GM21619 (cell line): ENCODE measurements at regions not wholly inside any gene's neighbourhood (a gene's known extent, or its start where the extent isn't known, plus 50 kb on each side); places are given as distances from the start of the nearest gene placed in this dataset.
A peak's percentile ranks its signal among the peaks of the same experiment; 100 is the strongest.
"Not testable (repeated sequence)": the region's sequence is repeated elsewhere in the genome, so short reads cannot be mapped to it uniquely, and the experiment has no call there.

ENCODE experiments used
- ATAC-seq: cut with Tn5 transposase; IDR thresholded peaks from one replicate; pipeline ENCODE4 v1.9.1; 2021; ENCODE audit not compliant: unreplicated experiment

DNA sequence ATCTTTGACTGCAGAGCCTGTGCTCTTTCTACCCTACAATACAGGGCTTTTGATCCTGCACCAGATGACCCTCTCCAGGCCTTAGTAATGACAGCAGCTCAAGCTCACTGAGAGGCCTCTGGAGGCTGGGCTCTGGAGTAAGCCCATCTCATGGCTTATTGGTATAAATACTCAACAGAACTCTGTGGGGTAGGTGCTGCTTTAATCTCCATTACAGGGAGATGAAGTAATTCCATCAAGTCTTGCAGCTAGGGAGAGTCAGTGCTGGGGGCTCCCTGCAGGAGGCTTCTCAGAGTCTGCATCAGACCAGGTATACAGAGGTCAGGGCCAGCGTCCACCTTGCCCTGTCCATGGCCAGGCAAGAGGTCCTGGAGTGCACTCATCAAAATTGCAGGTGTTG, 89.2 kb upstream of the SLC6A11 start:
- ATAC-seq: no peak

DNA sequence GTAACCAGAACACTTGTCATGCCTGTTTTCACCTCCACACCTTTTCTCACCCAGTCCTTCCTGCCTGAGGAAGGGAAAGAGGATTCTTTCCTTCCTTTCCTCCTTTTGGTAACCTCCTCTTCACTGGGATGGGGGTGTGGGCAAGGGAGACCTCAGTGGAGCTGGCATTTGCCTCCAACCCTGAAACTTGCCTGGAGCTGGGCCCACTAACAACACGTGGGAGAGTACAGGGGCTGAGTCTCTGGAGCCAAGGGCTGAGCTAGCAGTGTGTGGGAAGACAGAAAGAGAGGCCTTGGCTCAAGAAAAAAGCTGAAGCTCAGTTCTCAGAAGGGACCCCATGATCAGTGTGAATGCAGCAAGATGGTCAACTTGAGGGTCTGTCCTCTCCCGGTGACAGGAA, 86.6 kb upstream of the SLC6A11 start:
- ATAC-seq: no peak

DNA sequence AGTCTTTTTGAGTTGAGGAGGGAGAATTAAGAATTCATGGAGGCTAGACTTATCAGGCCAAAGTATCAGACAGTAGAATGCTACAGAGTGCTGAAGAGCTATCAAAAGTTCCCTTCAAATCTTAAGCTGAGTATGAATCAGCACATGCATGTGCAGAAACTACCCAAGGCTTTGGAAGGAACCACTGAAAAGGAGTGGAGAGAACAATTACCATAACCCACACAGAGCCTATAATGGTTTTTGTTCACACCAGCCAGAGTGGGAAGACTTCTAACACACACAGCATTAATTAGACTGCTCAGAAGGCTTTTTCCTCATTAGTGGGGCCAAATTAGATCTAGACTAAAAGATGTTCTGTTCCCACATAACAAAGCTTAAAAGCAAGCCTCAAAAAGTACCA, 83.7 kb upstream of the SLC6A11 start:
- no peak for ATAC-seq

DNA sequence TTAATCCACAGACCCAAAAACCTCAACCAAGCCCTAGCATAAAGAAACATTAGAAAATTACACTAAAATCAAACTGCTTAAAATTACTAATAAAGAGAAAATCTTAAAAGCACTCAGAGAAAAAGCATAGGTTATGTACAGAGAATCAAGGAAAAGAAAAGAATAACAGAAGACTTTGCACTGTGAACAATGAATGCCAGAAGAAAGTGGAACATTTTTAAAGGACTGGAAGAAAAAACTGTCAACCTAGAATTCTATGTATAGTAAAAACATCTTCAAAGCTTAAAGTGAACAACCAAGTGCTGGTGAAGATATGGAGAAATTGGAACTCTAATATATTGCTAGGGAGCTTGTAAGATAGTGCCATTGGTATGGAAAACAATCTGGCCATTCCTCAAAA, 82.7 kb upstream of the SLC6A11 start:
- ATAC-seq: no peak

DNA sequence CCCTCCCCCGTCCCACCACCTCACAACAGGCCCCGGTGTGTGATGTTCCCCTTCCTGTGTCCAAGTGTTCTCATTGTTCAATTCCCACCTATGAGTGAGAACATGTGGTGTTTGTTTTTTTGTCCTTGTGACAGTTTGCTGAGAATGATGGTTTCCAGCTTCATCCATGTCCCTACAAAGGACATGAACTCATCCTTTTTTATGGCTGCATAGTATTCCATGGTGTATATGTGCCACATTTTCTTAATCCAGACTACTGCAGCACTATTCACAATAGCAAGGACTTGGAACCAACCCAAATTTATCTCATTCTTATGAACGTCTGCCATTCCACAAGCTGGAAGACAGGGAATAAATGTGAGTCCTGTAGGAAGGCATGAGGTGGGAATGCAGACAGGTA, 79.6 kb upstream of the SLC6A11 start:
- ATAC-seq: not testable (repeated sequence)

DNA sequence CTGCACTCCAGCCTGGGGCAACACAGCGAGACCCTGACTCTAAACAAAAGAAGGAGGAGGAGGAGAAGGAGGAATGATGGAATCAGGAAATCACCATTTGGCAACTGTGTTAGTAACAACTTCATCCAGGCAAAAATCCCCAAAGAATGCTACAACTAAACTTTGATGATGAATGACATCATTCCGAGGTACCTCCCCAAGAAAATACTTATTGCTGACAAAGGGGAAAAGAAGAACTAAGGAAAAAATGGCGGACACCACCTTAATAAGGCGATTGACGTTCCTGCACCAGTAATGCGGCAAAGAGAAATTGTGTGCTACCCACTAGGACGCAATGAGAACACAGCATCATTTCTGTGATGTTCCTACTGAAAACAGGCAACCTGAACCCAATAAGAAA, 78.2 kb upstream of the SLC6A11 start:
- ATAC-seq: no peak

DNA sequence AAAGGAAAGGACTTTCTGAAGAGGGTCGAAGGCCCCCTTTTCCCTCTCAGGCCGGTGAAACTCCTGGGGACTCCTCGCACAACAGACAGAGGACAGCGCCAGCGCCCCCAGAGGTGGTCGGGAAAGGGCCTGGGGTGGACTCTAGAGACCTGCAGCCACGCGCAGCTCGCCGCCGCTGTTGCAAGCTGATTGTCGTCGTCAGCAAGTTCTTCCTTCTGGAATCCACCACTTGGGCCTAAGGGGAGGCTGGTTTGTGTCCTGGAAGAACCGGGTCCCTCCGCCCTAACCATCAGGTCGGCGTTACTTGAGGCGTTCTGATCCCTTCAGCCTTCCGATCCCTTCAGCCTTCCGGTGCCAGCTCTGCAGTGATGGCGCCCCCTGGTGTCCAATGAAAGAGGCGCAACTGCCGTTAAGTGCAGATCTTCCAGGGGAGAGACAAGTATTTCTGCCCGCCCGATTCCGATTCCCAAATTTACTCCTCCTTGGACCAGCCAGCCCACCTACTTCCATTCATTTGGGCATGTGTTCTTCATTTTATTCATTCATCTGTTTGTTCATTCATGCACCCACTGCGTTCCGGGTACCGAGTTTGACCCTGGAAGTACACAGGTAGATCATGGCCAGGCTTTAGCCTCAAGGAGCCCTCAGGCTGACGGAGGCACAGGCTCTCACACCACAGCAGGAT, 77.2 kb upstream of the SLC6A11 start:
- ATAC-seq: no peak

DNA sequence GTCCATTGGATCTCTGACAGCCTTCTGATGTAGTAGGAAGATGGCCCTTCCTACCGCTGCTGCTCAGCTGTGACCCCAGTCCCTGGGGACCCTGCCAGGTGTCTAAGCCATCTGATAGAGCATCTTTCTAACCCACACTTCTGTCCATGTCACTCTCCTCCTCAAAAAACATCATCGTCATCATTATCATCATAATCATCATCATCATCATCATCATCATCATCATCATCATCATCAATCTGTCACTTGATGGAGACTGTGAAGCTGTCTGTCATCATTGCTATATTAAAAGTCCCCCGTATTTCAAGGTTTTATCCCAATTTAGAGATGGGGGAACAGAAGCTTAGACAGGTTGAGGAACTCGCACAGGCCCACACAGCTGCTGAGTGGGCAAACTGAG, 75.1 kb upstream of the SLC6A11 start:
- no peak for ATAC-seq

DNA sequence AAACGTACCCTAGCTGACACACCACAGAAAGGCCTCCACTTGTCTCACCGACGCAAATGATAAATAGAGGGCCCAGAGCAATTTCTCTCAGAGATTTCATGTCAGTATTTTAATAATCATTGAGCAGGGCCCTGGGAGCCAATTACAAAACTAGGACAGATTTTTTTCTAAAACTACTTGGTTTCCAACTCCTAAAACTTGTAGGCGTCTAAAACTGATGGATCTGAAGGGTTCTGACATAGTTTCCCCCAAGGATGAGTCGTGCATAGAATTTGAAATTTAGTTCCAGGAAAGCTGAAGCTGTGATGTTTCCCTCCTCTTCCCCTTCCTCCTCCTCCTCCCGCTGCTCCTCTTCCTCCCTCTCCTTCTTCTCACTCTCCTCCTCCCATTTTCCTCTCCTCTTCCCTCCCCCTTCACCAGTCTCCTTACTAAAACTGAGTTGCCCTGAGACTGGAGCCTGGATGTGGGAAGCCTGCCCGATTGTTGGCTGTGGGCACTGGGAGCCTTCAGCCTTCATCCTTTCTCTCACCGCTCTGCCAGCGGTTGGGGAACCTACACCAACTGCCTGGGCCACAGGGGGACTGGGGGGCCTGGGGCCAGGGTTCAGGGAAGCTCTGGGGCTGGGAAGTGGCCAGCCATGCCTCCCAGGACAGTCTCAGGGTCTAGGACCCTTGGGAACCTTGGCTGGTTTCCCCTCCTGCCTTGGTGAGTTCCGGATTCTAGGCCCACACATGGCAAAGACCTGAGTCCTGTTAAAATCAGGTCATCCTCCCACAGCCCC, 73.9 kb upstream of the SLC6A11 start:
- ATAC-seq: no peak

DNA sequence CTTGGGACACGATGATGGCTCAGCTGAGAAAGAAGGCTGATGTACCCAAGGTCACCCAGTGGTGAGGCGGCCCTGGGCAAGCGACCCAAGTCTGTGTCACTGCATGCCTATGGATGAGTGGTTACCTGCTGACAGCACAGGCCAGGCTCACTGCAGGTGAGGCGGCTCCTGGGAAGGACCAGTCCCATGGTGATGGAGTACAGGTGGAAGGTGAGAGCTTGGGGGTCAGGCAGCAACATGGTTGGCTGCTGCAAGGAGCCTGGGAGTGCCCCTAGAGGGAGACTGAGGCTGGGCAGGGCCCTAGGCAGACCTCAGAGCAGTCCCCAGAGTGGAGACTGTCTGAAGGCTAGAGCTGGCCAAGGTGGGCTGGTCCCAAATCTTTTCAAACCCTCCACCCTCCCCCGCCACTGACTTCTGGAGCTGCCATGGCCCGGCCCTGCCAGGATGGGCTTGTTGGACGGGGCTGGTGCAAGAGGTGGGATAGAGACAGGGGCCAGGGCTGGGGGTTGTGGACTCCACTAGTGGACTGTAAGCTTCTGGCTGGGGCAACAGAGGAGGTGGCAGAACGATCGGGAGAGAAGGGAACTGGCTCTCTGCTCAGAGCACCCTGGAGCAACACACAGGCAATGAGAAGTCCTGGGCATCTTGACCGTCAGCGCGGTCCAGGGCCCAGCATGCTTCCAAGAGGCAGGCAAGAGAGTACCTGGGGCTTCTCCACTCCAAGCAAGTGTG, 72.5 kb upstream of the SLC6A11 start:
- no peak for ATAC-seq

DNA sequence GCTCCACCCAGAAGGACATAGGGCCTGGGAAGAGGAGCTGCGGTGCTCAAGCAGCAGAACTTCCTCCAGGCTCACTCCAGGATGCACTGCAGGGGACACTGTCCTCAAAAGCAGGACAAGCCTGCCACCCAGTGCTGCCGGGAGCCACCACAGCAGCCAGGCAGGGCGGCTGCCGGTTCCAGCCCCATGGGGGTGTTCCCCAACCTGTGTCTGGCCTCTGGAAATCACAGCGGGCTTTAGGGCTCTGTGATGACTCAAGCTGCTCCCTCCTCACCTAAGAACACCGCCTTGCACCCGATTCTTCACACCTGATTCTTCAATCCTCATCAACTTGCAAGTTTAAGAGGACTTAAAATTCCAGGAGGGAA, 71.9 kb upstream of the SLC6A11 start:
- no peak for ATAC-seq

DNA sequence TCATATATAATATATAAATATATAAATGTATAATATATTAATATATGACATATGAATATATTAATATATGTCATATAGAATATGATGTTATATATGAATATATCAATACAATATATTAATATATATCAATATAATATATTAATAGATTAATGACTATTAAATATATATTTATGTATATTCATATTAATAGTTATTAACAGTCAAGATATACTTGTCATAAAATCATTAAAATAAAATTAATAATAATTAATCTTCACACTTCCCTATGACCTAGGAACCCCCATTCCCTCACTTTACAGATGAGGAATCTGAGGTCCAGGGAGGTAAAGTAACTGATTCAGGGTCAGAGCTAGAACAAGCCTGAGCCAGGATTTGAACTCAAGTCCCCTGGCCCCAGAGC, 70.6 kb upstream of the SLC6A11 start:
- no peak for ATAC-seq

DNA sequence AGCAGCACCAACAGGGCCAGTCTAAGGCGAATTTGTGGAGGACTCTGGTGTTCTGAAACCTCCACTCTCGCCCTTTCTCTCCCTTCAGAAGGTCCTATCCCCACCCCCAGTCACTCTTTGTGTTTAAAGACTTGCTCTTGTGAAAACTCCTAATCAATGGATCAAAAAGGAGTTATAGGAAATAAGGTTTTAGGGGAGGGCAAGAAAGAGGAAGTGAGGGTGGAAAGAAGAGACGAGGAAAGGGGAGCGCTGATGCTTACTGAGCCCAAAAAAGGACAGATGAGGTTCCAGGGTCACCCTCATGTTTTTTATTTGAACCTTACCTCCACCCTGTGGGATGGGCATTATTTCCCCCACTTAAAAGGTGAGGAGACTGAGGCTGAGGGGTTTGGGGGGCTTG, 70.0 kb upstream of the SLC6A11 start:
- ATAC-seq: no peak

DNA sequence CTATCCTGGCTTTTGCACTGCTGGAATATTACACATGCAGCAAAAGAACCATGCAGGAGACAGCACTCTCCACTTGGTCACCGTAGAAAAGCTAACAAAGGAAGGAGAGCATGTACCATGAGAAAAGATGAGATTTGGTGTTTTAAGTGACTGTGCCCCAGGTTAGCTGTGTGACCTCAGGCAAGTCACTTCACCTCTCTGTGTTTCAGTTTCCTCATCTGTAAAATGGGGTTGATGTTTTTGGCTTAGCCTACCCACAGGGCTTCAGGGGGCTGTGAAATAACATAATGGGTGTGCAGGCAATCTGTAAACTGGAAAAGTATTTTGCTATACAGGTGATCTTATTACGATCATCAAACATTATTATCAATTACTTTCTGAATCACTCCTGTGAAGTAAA, 69.3 kb upstream of the SLC6A11 start:
- ATAC-seq: no peak

DNA sequence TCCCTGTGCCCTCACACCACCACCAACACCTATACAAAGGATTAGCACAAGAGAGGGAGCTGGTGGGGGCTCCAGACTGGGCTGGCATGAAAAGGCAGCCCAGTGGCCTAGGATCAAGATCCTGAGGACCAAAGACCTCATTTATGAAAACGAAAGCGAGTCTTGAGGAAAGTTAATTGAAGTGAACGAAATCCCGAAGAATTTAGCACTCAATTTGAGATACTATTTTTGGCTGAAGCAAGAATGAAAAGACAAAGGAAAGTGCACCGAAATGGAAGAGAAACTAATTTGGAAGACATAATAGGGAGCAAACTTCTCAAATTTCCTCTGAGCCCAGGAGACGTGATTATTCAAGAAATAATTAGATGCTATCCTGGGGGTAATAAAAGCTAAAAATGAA, 68.7 kb upstream of the SLC6A11 start:
- ATAC-seq: no peak

DNA sequence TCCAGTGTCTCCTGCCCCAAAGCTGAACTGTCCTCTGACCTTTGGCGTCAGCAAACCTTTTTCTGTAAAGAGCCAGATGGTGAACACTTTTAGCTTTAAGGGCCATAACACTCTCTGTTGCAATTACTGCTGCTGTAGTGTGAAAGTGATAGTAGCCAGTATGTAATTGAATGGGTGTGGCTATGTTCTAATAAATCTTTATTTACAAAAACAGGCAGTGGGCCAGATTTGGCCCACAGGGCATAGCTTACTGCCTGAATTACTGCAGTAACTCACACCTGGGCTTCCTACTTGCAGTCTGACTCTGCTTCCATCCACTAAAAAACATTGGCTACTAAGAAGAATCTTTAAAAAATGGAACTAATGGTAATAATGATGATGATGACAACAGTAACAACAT, 68.0 kb upstream of the SLC6A11 start:
- ATAC-seq: no peak

DNA sequence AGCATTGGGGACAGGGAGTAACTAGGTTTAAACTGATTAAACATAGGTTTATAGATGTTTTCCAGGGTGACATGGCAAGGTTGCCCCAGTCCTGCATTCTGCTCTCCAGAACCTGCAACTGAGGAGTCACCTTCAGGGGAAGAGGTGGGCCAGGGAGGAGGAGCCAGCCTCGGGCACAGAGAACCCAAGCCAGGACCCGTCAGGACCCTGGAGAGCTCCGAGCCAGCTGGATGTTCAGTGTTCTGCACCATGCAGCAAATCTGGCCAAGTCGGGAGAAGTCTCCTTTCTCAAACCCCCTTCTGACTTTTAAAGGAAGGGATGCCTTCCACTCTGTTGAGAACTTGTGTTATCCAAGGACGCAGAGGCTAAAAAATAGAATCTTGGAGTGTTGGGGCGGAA, 62.1 kb upstream of the SLC6A11 start:
- ATAC-seq: no peak

DNA sequence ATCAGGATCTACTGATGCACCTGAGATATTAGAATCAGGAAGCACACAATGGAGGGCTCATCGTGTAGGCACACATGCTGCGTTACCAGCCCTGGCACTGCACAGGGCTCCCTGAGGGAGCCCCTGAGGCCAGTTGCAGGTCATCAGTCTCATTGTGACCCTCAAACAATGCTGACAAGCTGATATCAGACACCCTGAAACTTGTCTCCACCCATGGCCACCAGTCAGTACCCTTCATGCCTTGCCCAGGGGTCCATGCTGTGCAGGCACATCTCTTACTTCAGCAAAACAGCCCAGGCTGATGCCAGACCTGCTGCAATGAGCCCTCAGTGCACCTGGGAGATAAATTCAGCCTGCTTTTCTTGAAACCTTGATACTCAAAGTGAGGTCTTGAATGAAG, 59.5 kb upstream of the SLC6A11 start:
- ATAC-seq: no peak

DNA sequence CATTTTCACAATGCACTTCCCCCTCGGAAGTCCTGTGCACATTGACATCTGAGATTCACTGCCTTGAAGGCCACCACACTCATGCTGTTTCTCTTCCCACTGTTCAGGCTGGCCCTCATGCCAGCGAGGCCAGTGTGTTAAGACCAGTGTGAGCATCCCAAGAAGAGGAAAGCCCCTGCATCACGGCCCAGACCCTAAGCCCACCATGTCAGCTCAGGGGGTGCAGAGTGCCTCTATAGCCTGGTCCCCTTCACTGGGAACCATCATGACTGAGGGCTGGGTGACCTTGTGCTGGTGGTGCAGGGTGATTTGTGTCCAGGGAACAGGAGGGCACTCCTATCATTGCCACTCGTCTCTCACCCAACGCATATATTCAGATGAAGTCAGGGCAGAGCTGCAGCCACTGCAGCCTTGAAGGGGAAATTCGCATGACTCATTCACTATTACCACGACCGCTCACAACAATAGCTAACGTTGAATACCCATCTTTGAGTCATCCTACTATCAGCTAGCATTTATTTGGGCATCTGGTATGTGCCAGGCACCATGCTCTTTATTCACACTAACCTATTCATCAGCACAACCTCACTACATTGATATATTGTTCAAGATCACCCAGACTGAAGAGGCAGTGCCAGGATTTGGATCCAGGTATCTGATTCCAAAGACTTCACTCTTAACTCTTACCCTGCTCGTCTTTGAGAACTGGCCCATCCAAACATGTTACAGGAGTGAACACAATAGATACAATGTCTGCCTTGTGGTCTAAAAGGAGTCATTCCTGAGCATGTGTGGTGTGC, 58.8 kb upstream of the SLC6A11 start:
- no peak for ATAC-seq

DNA sequence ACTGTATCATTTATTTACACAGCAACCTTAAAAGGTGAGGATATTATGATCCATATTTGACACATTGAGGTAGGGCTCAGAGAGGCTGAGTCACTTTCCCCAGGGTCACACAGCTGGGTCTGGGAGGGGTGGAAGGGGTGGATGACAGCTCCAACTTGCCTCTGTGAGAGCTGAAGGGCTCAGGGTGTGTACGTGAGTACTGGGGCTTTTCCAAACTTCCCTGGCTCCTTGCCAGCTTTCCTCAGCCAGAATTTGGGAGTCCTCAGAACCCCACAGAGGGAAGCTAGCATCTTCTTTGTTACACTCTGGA, 58.3 kb upstream of the SLC6A11 start:
- ATAC-seq: no peak

DNA sequence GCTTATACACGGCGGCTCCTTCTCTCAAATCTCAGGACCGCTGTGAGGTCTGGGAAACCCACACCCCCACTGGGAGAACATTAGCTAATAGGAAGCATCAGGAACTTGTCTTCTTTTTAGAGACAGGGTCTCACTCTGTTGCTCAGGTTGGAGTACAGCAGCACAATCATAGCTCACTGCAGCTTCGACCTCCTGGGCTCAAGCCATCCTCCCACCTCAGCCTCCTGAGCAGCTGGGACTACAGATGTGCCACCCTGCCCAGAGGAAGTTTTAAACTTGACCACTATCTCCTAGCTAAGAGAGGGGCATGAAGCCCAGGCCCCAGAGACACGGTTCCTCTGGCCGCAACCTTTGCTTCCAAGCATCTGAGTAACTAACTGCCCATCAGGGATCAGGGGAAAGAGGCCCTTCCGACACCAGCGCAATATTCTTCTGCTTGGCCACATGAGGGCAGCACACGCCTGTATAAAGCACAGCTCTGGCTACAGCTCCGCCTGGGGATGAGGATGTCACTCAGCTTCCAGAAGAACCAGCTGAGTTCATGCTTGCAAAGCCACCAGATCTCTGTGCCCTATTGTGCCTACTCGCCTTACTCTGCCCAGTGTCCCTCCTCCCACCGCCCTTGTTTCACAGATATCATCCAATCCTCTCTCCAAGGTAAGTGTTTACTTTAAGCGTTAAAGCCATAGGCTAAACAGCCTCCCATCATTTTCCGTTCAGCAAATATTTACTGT, 57.6 kb upstream of the SLC6A11 start:
- peak; percentile 71 for ATAC-seq
